Karpas-422 (cell line): ENCODE measurements at regions not wholly inside any gene's neighbourhood (a gene's known extent, or its start where the extent isn't known, plus 50 kb on each side); places are given as distances from the start of the nearest gene placed in this dataset.

Experiments
- DNase-seq: peaks from one replicate; pipeline ENCODE4 v3.0.0-alpha.2; 2015
- H2AFZ ChIP-seq: fragments of 200-600 bp; sonication (generic); 2 replicates; pipeline ENCODE4 v1.6.1; 2014; ENCODE audit warnings: antibody characterized with exemption, low read length, mixed read lengths
- H3K27ac ChIP-seq: fragments of 200-600 bp; sonication (generic); 2 replicates; pipeline ENCODE4 v1.5.1; 2014; ENCODE audit warnings: mild to moderate bottlenecking, low read length, moderate library complexity
- H3K27me3 ChIP-seq: fragments of 200-600 bp; sonication (generic); 2 replicates; pipeline ENCODE4 v1.6.1; 2014; ENCODE audit warnings: low read length, mixed read lengths
- H3K36me3 ChIP-seq: fragments of 200-600 bp; sonication (generic); 2 replicates; pipeline ENCODE4 v1.6.1; 2014; ENCODE audit warnings: low read length, mixed read lengths; ENCODE audit not compliant: insufficient read depth
- H3K4me1 ChIP-seq: fragments of 200-600 bp; sonication (generic); 2 replicates; pipeline ENCODE4 v1.6.1; 2014; ENCODE audit warnings: mild to moderate bottlenecking, low read length, mixed read lengths
- H3K4me2 ChIP-seq: fragments of 200-600 bp; sonication (generic); 2 replicates; pipeline ENCODE4 v1.6.1; 2014; ENCODE audit warnings: low read length, low read depth, mild to moderate bottlenecking; ENCODE audit not compliant: poor library complexity, severe bottlenecking
- H3K4me3 ChIP-seq: fragments of 200-600 bp; sonication (generic); 2 replicates; pipeline ENCODE4 v1.5.1; 2014; ENCODE audit warnings: mild to moderate bottlenecking, antibody characterized with exemption, low read length, mixed read lengths
- H3K79me2 ChIP-seq: fragments of 200-600 bp; sonication (generic); 2 replicates; pipeline ENCODE4 v1.6.1; 2014; ENCODE audit warnings: mild to moderate bottlenecking, low read length, mixed read lengths
- H3K9ac ChIP-seq: fragments of 200-600 bp; sonication (generic); 2 replicates; pipeline ENCODE4 v1.6.0; 2014; ENCODE audit warnings: low read length
- H3K9me2 ChIP-seq: fragments of 200-600 bp; sonication (generic), shearing (Covaris generic); replicated peaks from 2 replicates; pipeline ENCODE4 v1.6.0; 2014; ENCODE audit warnings: mild to moderate bottlenecking, low read length, moderate library complexity; ENCODE audit not compliant: insufficient read depth
- H3K9me3 ChIP-seq: fragments of 300-700, 200-600 bp; sonication (generic); 2 replicates; pipeline ENCODE4 v1.6.1; 2014; ENCODE audit warnings: low read length, mixed read lengths
- H4K20me1 ChIP-seq: fragments of 200-600 bp; sonication (generic); 2 replicates; pipeline ENCODE4 v1.6.1; 2014; ENCODE audit warnings: mild to moderate bottlenecking, antibody characterized with exemption, low read length, low read depth; ENCODE audit not compliant: insufficient read depth

GRCh38 chr2:133792223-133792622 lies 224.0 kb upstream of the NCKAP5 start:
- no peaks in the 10 kb centered on the region for H3K36me3 ChIP-seq
- H3K4me3 ChIP-seq = no peak overlapping the region
- H2AFZ ChIP-seq = no peak overlapping the region
- no peaks in the 10 kb centered on the region for H3K9me2 ChIP-seq
- H3K4me2 ChIP-seq = no peak overlapping the region
- no peak for DNase-seq
- no peaks in the 10 kb centered on the region for H3K27me3 ChIP-seq
- no peaks in the 10 kb centered on the region for H3K79me2 ChIP-seq
- no peak overlapping the region for H3K9ac ChIP-seq
- H3K9me3 ChIP-seq = 0 out of 2 replicates have a peak, but pooled peaks cover 3% of the 10 kb centered on the region
- H4K20me1 ChIP-seq = no peaks in the 10 kb centered on the region
- H3K4me1 ChIP-seq = no peaks in the 10 kb centered on the region
- H3K27ac ChIP-seq = no peak overlapping the region

- Histone ChIP-seq H3K79me2 (no peaks in the 10 kb centered on the region), H3K4me2 (no peak overlapping the region), H3K9me2 (no peaks in the 10 kb centered on the region), H2AFZ (no peak overlapping the region), H3K27ac (no peak overlapping the region), H4K20me1 (no peaks in the 10 kb centered on the region), H3K4me3 (no peak overlapping the region), H3K4me1 (no peaks in the 10 kb centered on the region), H3K36me3 (no peaks in the 10 kb centered on the region), H3K27me3 (no peaks in the 10 kb centered on the region), H3K9ac (no peak overlapping the region), H3K9me3 (0 out of 2 replicates have a peak, but pooled peaks cover 3% of the 10 kb centered on the region)
- no peak for DNase-seq
Observed at GRCh38 chr2:133794114-133794513, 225.9 kb upstream of the NCKAP5 start.

- H3K4me3 ChIP-seq = no peak overlapping the region
- no peaks in the 10 kb centered on the region for H3K9me3 ChIP-seq
- no peaks in the 10 kb centered on the region for H3K4me1 ChIP-seq
- H3K9ac ChIP-seq = no peak overlapping the region
- H3K9me2 ChIP-seq = no peaks in the 10 kb centered on the region
- DNase-seq = no peak
- no peak overlapping the region for H3K27ac ChIP-seq
- H3K79me2 ChIP-seq = no peaks in the 10 kb centered on the region
- H4K20me1 ChIP-seq = no peaks in the 10 kb centered on the region
- H3K4me2 ChIP-seq = no peak overlapping the region
- no peak overlapping the region for H2AFZ ChIP-seq
- no peaks in the 10 kb centered on the region for H3K27me3 ChIP-seq
- H3K36me3 ChIP-seq = no peaks in the 10 kb centered on the region
Observed at GRCh38 chr2:133801946-133802345, 233.7 kb upstream of the NCKAP5 start.

GRCh38 chr2:133802409-133803039 lies 234.3 kb upstream of the NCKAP5 start:
- H3K79me2 ChIP-seq = no peaks in the 10 kb centered on the region
- no peaks in the 10 kb centered on the region for H3K9me2 ChIP-seq
- H3K27ac ChIP-seq = no peak overlapping the region
- no peak overlapping the region for H3K4me3 ChIP-seq
- no peaks in the 10 kb centered on the region for H3K4me1 ChIP-seq
- no peak for DNase-seq
- H3K4me2 ChIP-seq = no peak overlapping the region
- H4K20me1 ChIP-seq = no peaks in the 10 kb centered on the region
- no peaks in the 10 kb centered on the region for H3K36me3 ChIP-seq
- H3K27me3 ChIP-seq = no peaks in the 10 kb centered on the region
- H3K9ac ChIP-seq = no peak overlapping the region
- no peak overlapping the region for H2AFZ ChIP-seq
- no peaks in the 10 kb centered on the region for H3K9me3 ChIP-seq

GRCh38 chr2:133806564-133806963 lies 238.3 kb upstream of the NCKAP5 start:
- Histone ChIP-seq H3K9me2 (no peaks in the 10 kb centered on the region), H4K20me1 (no peaks in the 10 kb centered on the region), H3K4me3 (no peak overlapping the region), H3K79me2 (no peaks in the 10 kb centered on the region), H3K27me3 (no peaks in the 10 kb centered on the region), H3K36me3 (no peaks in the 10 kb centered on the region), H3K27ac (no peak overlapping the region), H3K4me2 (no peak overlapping the region), H3K4me1 (no peaks in the 10 kb centered on the region), H3K9me3 (peaks cover 16% of the 10 kb centered on the region), H3K9ac (no peak overlapping the region), H2AFZ (no peak overlapping the region)
- no peak for DNase-seq

GRCh38 chr2:133809485-133809884 lies 241.2 kb upstream of the NCKAP5 start:
- no peak overlapping the region for H2AFZ ChIP-seq
- H3K79me2 ChIP-seq = no peaks in the 10 kb centered on the region
- no peaks in the 10 kb centered on the region for H3K4me1 ChIP-seq
- H3K9ac ChIP-seq = no peak overlapping the region
- peaks cover 16% of the 10 kb centered on the region for H3K9me3 ChIP-seq
- no peak overlapping the region for H3K27ac ChIP-seq
- H3K9me2 ChIP-seq = no peaks in the 10 kb centered on the region
- H3K4me2 ChIP-seq = no peak overlapping the region
- no peaks in the 10 kb centered on the region for H4K20me1 ChIP-seq
- H3K27me3 ChIP-seq = no peaks in the 10 kb centered on the region
- no peak overlapping the region for H3K4me3 ChIP-seq
- no peaks in the 10 kb centered on the region for H3K36me3 ChIP-seq
- no peak for DNase-seq

- DNase-seq = no peak
- H3K79me2 ChIP-seq = no peaks in the 10 kb centered on the region
- H4K20me1 ChIP-seq = no peaks in the 10 kb centered on the region
- H2AFZ ChIP-seq = no peak overlapping the region
- H3K27me3 ChIP-seq = no peaks in the 10 kb centered on the region
- no peak overlapping the region for H3K4me2 ChIP-seq
- no peaks in the 10 kb centered on the region for H3K9me2 ChIP-seq
- no peak overlapping the region for H3K4me3 ChIP-seq
- H3K9ac ChIP-seq = no peak overlapping the region
- peaks cover 16% of the 10 kb centered on the region for H3K9me3 ChIP-seq
- no peaks in the 10 kb centered on the region for H3K4me1 ChIP-seq
- 0 out of 2 replicates have a peak overlapping the region, but pooled peaks have one; percentile 54 for H3K27ac ChIP-seq
- H3K36me3 ChIP-seq = no peaks in the 10 kb centered on the region
Observed at GRCh38 chr2:133810559-133810958, 242.3 kb upstream of the NCKAP5 start.

DNA sequence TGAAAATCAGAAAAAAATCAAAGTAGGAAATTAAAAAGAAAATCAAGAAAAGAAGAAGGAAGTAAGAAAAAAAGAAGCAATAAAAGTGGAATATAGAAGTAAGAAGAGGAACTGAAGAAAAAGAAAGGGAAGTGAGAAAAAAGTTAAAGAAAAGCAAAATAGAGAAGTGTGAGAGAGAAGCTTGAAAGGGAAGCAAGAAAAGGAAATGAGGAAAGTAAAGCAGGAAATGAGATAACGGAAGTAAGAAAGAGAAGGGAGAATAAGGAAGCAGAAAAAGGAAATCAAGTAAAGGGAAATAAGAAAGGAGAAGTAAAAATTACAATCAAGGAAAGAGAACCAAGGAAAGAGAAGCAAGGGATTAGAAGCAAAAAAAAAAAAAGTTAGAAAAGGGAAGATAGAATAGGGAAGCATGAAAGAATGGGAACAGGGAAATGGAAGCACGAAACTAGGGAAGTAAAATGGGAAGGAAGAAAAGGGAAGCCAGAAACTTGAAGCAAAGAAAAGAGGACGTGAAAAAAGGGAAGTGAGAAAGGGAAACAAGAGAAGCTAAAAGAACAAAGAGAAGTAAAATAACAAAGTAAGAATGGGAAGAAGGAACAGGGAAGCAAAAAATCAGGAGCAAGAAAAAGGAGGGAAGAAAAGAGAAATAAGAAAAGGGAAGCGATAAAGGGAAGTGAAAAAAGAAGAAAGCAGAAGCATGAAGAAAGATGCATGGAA lies 243.3 kb upstream of the NCKAP5 start:
- H3K36me3 ChIP-seq = no peaks in the 10 kb centered on the region
- no peak overlapping the region for H3K4me3 ChIP-seq
- H3K27me3 ChIP-seq = no peaks in the 10 kb centered on the region
- H3K9ac ChIP-seq = no peak overlapping the region
- no peaks in the 10 kb centered on the region for H4K20me1 ChIP-seq
- H2AFZ ChIP-seq = no peak overlapping the region
- H3K79me2 ChIP-seq = no peaks in the 10 kb centered on the region
- H3K4me1 ChIP-seq = no peaks in the 10 kb centered on the region
- peak; percentile 56 for DNase-seq
- H3K4me2 ChIP-seq = no peak overlapping the region
- peaks cover 16% of the 10 kb centered on the region for H3K9me3 ChIP-seq
- H3K9me2 ChIP-seq = no peaks in the 10 kb centered on the region
- peak overlapping the region; percentile 54 for H3K27ac ChIP-seq
